NCI-H1436 (cell line): ENCODE measurements at regions not wholly inside any gene's neighbourhood (a gene's known extent, or its start where the extent isn't known, plus 50 kb on each side); places are given as distances from the start of the nearest gene placed in this dataset.

Experiments used
- DNase-seq: peaks from one replicate; lab custom pipeline; 2025; lab: John Stamatoyannopoulos, UW

- no peak for DNase-seq
These were observed 243.8 kb downstream of the MATN1 start for GRCh38 chr1:30479575-30479974.

DNA sequence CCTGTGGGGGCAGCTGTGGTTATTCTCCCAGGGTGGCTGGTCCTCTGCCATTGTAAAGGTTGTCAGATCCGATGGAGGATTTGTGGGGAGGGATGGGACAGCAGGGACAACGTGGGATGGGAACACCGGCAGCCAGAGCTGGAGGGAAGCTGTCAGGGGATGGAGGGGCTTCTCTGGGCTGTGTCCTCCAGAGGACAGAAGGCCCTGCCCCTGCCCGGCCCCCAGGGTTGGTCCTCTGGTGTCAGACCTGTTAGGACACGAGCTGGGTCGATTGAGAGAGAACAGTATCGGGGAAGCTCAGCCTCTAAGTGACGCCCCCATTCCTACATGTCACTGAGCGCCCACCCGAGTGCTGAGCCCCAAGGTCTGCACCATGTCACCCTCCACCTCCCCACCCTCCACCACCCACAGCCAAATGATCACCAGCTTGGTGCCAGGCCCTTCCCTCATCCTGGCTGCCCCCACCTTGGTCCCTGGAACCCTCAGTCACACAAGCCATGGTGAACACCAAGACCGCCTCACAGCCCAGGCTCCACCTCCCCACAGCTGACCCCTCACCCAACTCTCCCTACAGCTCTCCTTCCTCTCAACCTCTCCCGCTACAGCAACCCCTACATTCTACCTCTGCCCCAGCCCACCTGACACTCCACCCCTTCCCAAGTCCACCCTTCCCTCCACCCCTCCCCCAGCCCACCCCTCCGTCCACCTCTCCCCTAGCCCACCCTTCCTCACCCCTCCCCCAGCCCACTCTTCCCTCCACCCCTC, 244.4 kb downstream of the MATN1 start:
- no peak for DNase-seq

DNA sequence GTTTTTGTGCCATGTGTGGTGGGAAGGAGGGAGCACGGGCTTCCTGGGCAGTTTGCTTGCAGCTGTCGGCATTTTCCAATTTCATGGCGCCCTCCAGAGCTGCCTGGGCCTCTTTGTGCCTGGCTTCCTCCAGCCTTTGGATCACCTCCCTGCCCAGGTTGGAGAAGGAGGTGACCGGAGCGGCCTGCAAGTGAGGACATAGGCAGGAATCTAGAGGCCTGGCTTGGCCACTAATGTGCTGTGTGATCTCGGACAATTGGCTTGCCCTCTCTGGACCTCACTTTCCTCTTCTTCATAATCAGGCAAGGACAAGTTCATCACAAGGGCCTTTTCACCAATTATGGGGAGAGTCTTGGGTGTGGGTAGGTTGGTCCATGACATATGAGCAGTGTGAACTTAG, 245.1 kb downstream of the MATN1 start:
- no peak for DNase-seq

DNA sequence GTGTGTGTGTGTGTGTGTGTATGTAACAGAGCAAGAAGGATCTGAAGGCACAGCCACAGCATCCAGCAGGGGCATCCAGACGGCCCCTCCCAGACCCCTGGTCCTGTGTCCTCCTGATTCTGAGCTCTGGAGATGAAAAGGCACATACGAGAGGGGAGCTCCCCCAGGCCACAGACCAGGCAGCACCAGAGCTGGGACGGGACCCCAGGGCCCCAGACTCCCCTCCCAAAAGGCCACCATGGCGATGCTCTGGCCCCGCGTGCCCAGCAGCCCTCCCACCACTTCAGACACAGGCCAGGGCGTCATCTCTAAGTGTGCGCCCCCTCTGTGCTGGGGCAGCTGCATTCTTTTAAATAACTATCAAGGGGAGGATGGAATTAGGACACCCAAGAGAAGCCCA, 245.8 kb downstream of the MATN1 start:
- DNase-seq: no peak

DNA sequence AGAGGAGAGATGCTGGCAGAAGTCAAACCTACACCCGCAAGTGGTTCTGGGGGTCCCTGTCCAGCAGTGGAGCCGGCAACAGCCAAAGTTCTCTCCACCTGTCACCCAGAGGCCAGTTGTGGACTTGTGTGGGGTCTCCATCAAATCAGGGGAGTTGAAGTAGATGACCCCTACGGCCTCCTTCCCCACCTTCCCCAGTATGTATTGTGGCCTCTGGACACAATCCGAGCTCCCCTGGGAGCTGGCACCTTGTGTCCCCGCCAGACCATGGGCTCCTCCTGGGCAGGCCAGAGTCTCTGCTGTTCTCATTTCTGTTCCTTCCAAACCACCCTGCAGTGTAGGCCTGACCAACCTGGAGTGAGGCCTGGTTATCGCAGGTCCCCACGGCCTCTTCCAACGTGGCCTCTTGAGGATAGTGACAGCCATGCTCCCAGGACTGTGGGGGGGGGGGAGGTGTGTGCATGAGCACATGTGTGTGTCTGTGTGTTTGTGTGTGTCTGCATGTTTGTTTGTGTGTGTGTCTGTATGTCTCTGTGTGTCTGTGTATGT, 246.4 kb downstream of the MATN1 start:
- no peak for DNase-seq

DNA sequence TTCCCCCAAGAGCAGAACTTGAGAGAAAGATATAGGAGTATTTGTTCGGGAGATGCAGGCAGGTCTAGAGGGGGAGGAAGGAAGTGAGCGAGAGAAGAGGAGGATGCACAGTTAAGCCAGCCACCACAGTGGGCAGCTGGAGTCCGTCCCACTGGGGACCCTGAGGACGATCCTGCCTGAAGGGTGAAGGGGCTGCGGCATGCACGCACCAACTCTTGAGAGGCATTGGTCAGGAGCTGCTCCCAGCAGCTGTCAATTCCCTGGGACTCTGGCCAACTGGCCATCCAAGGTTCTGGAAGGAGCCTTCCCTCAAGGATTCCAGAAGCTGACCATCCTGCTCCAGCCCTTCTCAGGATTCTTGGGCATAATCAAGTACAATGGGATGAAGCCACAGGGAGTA, 246.9 kb downstream of the MATN1 start:
- no peak for DNase-seq

- no peak for DNase-seq
These were observed 247.4 kb downstream of the MATN1 start for GRCh38 chr1:30475966-30476365.

DNA sequence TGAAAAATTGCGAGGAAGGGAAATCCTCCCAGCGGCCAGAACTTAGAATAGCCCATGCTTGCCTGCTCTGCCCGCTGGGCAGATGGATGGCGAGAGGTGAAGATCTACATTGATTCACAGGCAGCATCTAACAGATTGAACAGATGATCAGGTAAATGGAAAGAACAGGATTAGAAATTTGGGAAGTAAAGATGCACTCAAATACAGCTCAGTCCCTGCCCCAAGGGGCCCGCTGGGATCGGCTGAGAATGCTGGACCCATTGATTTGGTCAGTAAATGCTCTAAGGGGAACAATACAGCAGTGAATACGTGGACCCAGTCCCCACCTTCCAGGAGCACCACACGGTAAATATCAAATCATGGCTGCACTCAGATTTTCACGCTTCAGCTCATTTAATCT, 248.2 kb downstream of the MATN1 start:
- no peak for DNase-seq

- no peak for DNase-seq
These were observed 248.6 kb downstream of the MATN1 start for GRCh38 chr1:30474818-30475200.

- DNase-seq: no peak
These were observed 249.2 kb downstream of the MATN1 start for GRCh38 chr1:30473922-30474817.

- DNase-seq: no peak
These were observed 250.9 kb downstream of the MATN1 start for GRCh38 chr1:30472526-30472925.

DNA sequence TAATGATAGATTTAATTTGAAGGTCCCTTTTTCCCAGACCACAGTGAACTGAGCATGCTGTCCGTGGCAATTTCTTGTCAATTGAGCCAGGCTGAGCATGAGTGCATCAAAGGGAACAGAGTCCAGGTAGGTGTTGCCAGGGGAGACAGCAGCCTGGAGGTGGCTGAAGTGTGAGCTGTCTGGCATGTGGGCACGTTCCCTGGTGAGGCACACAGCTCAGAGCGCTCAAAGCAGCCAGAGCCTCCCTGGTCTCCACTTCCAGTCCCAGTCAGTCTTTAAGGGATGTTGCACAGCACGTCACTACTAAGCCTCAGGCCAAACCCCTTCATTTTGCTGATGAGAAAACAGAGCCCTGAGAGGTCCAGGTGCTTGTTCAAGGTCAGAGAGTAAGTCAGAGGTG, 251.4 kb downstream of the MATN1 start:
- DNase-seq: no peak

DNA sequence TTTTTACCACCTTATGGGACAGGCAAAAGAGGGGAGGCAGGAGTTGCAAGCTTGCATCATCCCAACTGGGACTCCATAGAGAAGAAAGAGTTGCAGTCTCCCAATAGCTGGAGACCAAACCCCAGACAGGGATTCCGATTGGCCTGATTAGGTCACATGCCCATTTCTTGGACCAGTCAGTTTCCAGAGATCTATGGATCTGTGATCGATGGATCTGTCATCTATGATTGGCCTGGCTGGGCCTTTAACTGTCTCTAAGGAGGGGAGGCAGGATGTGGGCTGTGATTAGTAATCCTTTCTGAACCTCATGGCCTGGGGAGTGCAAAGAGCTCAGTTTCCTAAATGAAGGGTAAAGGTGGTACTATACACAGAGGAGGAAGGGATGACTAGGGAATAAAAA, 252.1 kb downstream of the MATN1 start:
- no peak for DNase-seq

DNA sequence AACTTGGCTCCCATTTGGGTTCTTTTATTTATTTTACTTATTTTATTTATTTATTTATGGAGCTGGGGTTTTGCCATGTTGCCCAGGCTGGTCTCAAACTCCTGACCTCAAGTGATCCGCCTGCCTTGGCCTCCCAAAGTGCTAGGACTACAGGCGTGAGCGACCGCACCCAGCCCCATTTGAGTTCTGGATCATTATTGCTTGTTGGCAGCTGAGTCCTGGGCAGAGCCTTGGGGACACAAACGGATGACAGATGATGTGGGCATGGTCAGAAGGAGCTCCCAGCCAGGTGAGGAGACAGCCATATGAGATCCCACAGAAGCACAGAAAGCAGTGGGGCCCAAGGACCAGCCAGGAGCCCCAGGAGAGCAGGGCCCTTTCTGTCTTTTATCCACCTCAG, 254.0 kb downstream of the MATN1 start:
- no peak for DNase-seq

DNA sequence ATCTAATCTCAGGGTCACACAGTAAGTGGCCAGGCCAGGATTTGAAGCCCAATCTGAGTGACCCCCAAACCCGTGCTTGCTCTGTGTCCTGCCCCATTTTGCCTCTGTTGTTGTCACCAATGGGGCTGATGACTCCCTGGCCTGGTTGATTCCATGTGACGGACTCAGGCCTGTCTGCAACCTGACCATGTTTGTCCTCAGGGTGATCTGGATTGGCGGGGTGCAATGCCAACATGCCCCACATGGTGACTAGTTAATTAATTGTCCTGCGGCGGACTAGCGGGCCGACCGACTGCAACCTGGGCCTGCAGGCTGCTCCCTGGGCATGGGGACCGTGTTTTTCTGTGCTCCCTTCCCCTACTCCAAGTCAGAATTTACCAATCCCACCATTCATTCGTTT, 256.3 kb downstream of the MATN1 start:
- no peak for DNase-seq

GRCh38 chr1:30466610-30467009, 256.8 kb downstream of the MATN1 start:
- DNase-seq: no peak

DNA sequence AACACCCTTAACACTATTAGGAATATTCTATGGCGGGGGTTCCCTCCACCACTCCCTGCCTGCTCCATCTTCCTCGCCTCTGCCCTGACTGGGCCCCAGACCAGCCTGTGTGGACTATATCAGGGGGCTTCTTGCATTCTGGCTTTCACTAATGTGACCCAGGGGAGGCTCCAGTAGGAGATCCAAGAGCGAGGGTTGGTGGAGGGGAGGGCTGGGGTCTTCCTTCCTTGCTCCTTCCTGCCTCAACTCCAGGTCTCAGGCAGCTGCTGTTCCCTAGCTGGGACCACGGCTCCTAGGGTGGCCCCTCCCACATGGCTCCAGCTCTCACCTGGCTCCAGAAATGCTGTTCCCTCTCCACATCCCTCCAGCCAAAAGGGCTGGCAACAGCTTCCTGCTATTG, 257.4 kb downstream of the MATN1 start:
- no peak for DNase-seq

DNA sequence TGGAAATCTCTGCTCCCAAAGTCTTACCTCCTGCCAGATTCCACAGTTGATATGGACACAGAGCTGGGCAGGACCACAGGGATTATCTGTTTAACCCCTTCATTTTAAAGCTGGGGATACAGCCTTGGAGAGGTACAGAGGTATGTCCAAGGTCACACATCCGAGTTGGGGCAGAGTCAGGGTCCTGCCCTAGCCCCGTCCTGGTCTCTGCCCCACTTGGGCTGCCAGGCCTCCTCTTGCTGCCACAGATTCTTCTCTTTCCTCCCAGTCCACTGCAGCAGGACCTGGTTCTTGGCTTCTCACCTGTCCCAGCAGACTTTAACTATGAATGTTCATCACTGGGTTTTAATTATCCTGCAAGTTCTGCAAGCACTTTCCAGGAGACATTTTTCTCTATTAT, 258.3 kb downstream of the MATN1 start:
- DNase-seq: no peak

- no peak for DNase-seq
These were observed 259.2 kb downstream of the MATN1 start for GRCh38 chr1:30464187-30464617.

- DNase-seq: no peak
These were observed 260.5 kb downstream of the MATN1 start for GRCh38 chr1:30462826-30463425.

DNA sequence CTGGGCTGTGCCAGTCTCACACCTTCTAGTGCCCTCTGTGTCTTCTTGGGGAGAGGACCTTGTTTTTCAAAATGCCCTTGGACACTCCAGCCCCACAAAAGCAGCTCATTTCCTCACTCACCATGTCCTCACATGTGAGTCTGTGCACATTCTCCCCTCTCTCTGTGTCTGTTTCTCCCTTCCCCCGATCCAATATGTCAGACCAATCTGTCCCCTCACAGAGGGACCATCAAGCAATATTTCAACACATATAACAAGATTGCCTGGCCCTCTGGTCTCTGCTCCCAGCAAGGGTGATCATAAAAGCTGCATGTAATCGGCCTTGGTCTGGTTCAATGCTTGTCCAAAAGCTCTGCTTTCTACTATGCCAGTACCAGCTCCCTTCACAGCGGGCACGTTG, 261.2 kb downstream of the MATN1 start:
- no peak for DNase-seq

GRCh38 chr1:30461640-30462039, 261.7 kb downstream of the MATN1 start:
- no peak for DNase-seq

DNA sequence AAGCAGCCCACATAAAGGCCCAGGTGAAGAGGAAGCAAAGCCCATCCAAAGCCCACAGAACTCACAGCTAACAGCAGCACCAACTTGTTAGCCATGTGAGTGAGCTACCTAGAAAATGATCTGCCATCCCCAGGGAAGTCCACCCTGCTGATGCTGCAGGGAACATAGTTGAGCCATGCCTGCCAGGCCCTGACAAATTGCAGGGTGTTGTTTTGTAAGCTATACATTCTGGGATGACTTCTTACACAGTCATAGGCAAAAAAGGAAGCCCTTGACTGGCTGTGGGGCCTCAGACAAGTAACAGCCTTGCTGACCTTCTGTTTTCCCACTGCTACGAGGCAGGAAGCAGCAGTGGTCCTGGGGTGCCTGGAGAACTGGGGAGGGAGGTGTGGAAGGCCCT, 262.7 kb downstream of the MATN1 start:
- DNase-seq: no peak
